ENCODE measurements at regions not wholly inside any gene's neighbourhood (a gene's known extent, or its start where the extent isn't known, plus 50 kb on each side); places are given as distances from the start of the nearest gene placed in this dataset.

DNA sequence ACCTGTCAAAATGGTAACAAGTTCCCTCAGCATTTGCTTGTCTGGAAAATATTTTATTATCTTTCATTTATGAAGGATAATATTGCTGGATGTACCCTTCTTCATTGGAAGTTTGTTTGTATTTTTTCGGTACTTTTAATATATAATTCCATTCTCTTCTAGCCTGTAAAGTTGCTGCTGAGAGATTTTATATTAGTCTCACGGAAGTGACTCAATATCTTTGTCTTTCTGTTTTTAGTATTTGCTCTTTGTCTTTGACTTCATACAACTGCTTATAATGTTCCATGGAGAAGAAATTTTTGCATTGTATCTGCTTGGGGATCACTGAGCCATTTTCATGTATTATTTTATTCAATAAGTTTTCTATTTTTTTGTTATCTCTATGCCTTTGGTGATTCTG lies 1777.5 kb downstream of the BRINP3 start:
- Histone ChIP-seq H3K36me3 (ENCODE audit: control insufficient read depth in 2 of 3, insufficient read depth in 3 of 3, low read length in 3 of 3) (no peaks in the 10 kb centered on the region), H3K27me3 (ENCODE audit: control insufficient read depth, insufficient read depth, low read length) (no peaks in the 10 kb centered on the region), H3K9me3 (ENCODE audit: control insufficient read depth in 2 of 3, insufficient read depth in 1 of 3, low read length in 3 of 3) (no peaks in the 10 kb centered on the region), H3K27ac (ENCODE audit: low read depth in 2 of 2, low read length in 2 of 2) (no peak overlapping the region), H3K4me3 (ENCODE audit: low read length in 3 of 3) (no peak overlapping the region), H3K4me1 (ENCODE audit: control insufficient read depth in 2 of 3, insufficient read depth in 2 of 3, low read depth in 1 of 3, low read length in 3 of 3) (no peaks in the 10 kb centered on the region), H3K9ac (ENCODE audit: low read length in 3 of 3) (no peak overlapping the region)
- intact Hi-C loops (cut with DNase I): no loop called here
- no peak for FAIRE-seq
- TF ChIP-seq, protein P1, sequence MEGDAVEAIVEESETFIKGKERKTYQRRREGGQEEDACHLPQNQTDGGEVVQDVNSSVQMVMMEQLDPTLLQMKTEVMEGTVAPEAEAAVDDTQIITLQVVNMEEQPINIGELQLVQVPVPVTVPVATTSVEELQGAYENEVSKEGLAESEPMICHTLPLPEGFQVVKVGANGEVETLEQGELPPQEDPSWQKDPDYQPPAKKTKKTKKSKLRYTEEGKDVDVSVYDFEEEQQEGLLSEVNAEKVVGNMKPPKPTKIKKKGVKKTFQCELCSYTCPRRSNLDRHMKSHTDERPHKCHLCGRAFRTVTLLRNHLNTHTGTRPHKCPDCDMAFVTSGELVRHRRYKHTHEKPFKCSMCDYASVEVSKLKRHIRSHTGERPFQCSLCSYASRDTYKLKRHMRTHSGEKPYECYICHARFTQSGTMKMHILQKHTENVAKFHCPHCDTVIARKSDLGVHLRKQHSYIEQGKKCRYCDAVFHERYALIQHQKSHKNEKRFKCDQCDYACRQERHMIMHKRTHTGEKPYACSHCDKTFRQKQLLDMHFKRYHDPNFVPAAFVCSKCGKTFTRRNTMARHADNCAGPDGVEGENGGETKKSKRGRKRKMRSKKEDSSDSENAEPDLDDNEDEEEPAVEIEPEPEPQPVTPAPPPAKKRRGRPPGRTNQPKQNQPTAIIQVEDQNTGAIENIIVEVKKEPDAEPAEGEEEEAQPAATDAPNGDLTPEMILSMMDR (IDR thresholded peaks at IDR 0.05; ENCODE audit: borderline replicate concordance, extremely low read depth, insufficient read depth): no peak
- no peak for DNase-seq

DNA sequence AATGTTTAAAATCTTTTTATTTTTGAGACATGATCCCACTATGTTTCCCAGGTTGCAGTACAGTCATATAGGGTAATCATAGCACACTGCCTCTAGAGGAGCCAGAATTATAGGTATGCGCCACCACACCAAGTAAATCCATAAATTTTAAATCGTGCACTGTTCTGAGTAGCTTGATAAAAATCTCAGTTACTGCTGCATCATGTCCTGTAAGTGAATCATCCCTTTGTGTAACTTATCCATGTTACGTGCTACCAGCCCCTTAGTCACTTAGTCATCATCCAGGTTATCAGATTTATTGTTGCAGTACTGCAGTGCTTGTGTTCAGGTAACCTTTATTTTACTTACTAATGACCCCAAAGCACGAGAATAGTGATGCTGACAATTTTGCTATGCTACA lies 1770.9 kb downstream of the BRINP3 start:
- no peaks in the 10 kb centered on the region for H3K4me1 ChIP-seq (ENCODE audit: control insufficient read depth in 2 of 3, insufficient read depth in 2 of 3, low read depth in 1 of 3, low read length in 3 of 3)
- no peak overlapping the region for H3K9ac ChIP-seq (ENCODE audit: low read length in 3 of 3)
- DNase-seq: no peak
- H3K27me3 ChIP-seq (ENCODE audit: control insufficient read depth, insufficient read depth, low read length): no peaks in the 10 kb centered on the region
- TF ChIP-seq, protein P1 (IDR thresholded peaks at IDR 0.05; ENCODE audit: borderline replicate concordance, extremely low read depth, insufficient read depth): no peak
- no peaks in the 10 kb centered on the region for H3K36me3 ChIP-seq (ENCODE audit: control insufficient read depth in 2 of 3, insufficient read depth in 3 of 3, low read length in 3 of 3)
- H3K27ac ChIP-seq (ENCODE audit: low read depth in 2 of 2, low read length in 2 of 2): no peak overlapping the region
- intact Hi-C loops (cut with DNase I): no loop called here
- no peaks in the 10 kb centered on the region for H3K9me3 ChIP-seq (ENCODE audit: control insufficient read depth in 2 of 3, insufficient read depth in 1 of 3, low read length in 3 of 3)
- FAIRE-seq: no peak
- no peak overlapping the region for H3K4me3 ChIP-seq (ENCODE audit: low read length in 3 of 3)

DNA sequence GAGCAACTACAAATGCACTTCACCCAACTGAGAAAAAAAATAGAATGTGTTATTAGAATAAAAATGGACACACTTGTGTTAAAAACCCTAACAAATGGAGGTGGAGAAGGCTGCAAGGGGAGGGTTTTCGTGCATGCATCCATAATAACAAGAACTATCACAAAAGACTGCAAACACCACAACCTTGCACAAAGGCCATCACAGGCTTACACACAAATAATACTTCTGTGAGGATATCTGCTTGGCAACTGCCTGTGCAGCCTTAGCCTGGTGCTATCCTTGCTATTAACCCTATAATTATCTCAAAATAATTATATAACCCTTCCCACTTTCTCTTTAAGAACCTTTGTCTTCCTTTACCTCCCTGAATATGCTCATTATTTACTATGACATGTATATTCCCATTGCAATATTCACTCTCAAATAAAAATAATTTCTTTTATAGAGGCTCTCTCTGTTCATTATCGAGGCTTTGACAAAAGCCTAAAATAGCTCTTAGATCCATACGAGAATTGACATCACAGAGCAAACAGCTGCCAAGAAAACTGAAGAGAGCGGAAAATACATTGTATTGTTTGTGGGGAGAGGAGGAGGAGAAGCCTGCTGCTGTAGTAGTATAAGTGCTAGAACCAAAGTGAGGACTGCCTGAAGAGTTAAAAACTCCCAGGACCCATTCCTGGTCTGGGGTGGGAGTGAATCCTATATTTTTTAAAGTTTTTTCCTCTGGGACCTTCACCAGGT lies 1768.7 kb downstream of the BRINP3 start:
- FAIRE-seq (no peak), DNase-seq (no peak)
- no peak overlapping the region for H3K27ac ChIP-seq (ENCODE audit: low read depth in 2 of 2, low read length in 2 of 2)

More for the DNA sequence above, 1768.7 kb downstream of the BRINP3 start:
- H3K9ac ChIP-seq (ENCODE audit: low read length in 3 of 3): no peak overlapping the region
- intact Hi-C loops (cut with DNase I): no loop called here
- no peaks in the 10 kb centered on the region for H3K4me1 ChIP-seq (ENCODE audit: control insufficient read depth in 2 of 3, insufficient read depth in 2 of 3, low read depth in 1 of 3, low read length in 3 of 3)
- TF ChIP-seq, protein P1 (IDR thresholded peaks at IDR 0.05; ENCODE audit: borderline replicate concordance, extremely low read depth, insufficient read depth): no peak
- no peaks in the 10 kb centered on the region for H3K36me3 ChIP-seq (ENCODE audit: control insufficient read depth in 2 of 3, insufficient read depth in 3 of 3, low read length in 3 of 3)
- no peaks in the 10 kb centered on the region for H3K9me3 ChIP-seq (ENCODE audit: control insufficient read depth in 2 of 3, insufficient read depth in 1 of 3, low read length in 3 of 3)
- no peak overlapping the region for H3K4me3 ChIP-seq (ENCODE audit: low read length in 3 of 3)
- no peaks in the 10 kb centered on the region for H3K27me3 ChIP-seq (ENCODE audit: control insufficient read depth, insufficient read depth, low read length)
